Thyroid gland (tissue), 4 donors: ENCODE measurements at regions not wholly inside any gene's neighbourhood (a gene's known extent, or its start where the extent isn't known, plus 50 kb on each side); places are given as distances from the start of the nearest gene placed in this dataset.

ENCODE experiments used
- DNase-seq, 2 donors: peaks; one replicate each; pipeline ENCODE4 v3.0.0-alpha.2; 2019
- H3K27ac ChIP-seq, 3 donors: fragments of 200-600 bp; sonication (generic); 1 replicate in 2 of 3; 2 replicates in 1 of 3; pipeline ENCODE4 v1.5.1; 2016 to 2019; ENCODE audit warnings: mild to moderate bottlenecking in 1 of 3, moderate library complexity in 1 of 3
- H3K27me3 ChIP-seq: fragments of 200-600 bp; sonication (generic); one replicate; pipeline ENCODE4 v1.5.1; 2019
- H3K36me3 ChIP-seq, 2 donors: fragments of 200-600 bp; sonication (generic); one replicate each; pipeline ENCODE4 v1.5.1; 2016 to 2019
- H3K4me1 ChIP-seq, 2 donors: fragments of 200-600 bp; sonication (generic); one replicate each; pipeline ENCODE4 v1.5.1; 2017 to 2019
- H3K4me3 ChIP-seq, 3 donors: fragments of 200-600 bp; sonication (generic); replicated peaks in 1 of 3; 1 replicate in 2 of 3; 2 replicates in 1 of 3; pipeline ENCODE4 v1.5.1; 2016; ENCODE audit warnings: mild to moderate bottlenecking in 1 of 3
- H3K9me3 ChIP-seq: fragments of 200-600 bp; sonication (generic); one replicate; pipeline ENCODE4 v1.5.1; 2017
- POLR2A ChIP-seq, 2 donors: fragments of 450-650 bp; IDR thresholded peaks; one replicate each; pipeline ENCODE4 v1.6.1; 2017; ENCODE audit warnings: antibody characterized with exemption in 2 of 2, mild to moderate bottlenecking in 2 of 2, moderate library complexity in 1 of 2
- WGBS, 2 donors: methylation state at CpG; one replicate each; pipeline ENCODE4 v1.1.5; 2017; 5-methylcytosine and 5-hydroxymethylcytosine counted together
- intact Hi-C: fragments of 100-400 bp; cut with DNase I; formaldehyde crosslinking; loops from one replicate; pipeline ENCODE4 v1.15.1; 2023
- TF ChIP-seq, protein P1 (sequence below), 6 experiments: fragments of 200-600 bp in 3 of 6; fragments of 450-650 bp in 3 of 6; sonication (generic) in 3 of 6; IDR thresholded peaks; one replicate each; pipeline ENCODE4 v1.5.1; 2016 to 2019; ENCODE audit warnings: antibody characterized with exemption in 6 of 6, mild to moderate bottlenecking in 2 of 6, inconsistent platforms in 1 of 6, moderate library complexity in 1 of 6

- Histone ChIP-seq H3K27me3 (no peaks in the 10 kb centered on the region), H3K27ac (no peak overlapping the region), H3K4me3 (no peak overlapping the region), H3K9me3 (no peaks in the 10 kb centered on the region), H3K36me3 (no peaks in the 10 kb centered on the region), H3K4me1 (peaks cover 13 to 20% of the 10 kb centered on the region in 2 donors)
- 90 to 94% methylated on average over 2 of the region's 2 CpGs for WGBS, 2 donors
- intact Hi-C loops, result no loop called here
- no peak for TF ChIP-seq POLR2A (IDR thresholded peaks at IDR 0.05)
- TF ChIP-seq, protein P1, sequence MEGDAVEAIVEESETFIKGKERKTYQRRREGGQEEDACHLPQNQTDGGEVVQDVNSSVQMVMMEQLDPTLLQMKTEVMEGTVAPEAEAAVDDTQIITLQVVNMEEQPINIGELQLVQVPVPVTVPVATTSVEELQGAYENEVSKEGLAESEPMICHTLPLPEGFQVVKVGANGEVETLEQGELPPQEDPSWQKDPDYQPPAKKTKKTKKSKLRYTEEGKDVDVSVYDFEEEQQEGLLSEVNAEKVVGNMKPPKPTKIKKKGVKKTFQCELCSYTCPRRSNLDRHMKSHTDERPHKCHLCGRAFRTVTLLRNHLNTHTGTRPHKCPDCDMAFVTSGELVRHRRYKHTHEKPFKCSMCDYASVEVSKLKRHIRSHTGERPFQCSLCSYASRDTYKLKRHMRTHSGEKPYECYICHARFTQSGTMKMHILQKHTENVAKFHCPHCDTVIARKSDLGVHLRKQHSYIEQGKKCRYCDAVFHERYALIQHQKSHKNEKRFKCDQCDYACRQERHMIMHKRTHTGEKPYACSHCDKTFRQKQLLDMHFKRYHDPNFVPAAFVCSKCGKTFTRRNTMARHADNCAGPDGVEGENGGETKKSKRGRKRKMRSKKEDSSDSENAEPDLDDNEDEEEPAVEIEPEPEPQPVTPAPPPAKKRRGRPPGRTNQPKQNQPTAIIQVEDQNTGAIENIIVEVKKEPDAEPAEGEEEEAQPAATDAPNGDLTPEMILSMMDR (IDR thresholded peaks at IDR 0.05), result no peak
- DNase-seq, result no peak
Observed at GRCh38 chr16:50899951-50900350, 158.1 kb downstream of the CYLD start.

DNA sequence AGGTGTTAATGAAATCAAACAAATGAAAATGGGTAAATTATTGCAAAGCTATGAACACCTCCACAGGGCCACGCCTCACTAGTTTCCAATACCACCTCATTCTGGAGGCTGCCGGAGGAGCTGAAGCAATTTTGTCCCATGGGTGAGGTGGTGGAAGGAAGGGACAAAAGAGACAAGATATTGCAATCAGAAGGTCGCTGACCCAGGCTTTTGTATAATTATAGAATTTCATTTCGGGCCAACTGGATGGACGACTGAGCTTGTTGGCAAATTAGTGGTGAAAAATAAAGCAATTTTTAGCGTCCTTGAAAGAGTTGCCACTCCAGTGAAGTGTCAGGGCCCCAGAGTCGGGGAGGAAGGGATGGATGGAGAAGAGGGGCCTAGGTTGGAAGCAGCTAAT, 147.9 kb downstream of the CYLD start:
- Histone ChIP-seq H3K4me3 (no peak overlapping the region), H3K27me3 (no peaks in the 10 kb centered on the region), H3K36me3 (no peaks in the 10 kb centered on the region), H3K9me3 (no peaks in the 10 kb centered on the region), H3K27ac (no peak overlapping the region), H3K4me1 (no peaks in the 10 kb centered on the region)
- 68 to 74% methylated on average over 7 of the region's 7 CpGs for WGBS, 2 donors
- no peak for DNase-seq
- no peak for TF ChIP-seq POLR2A (IDR thresholded peaks at IDR 0.05)
- TF ChIP-seq, protein P1 (IDR thresholded peaks at IDR 0.05), result no peak
- intact Hi-C loops, result no loop called here

DNA sequence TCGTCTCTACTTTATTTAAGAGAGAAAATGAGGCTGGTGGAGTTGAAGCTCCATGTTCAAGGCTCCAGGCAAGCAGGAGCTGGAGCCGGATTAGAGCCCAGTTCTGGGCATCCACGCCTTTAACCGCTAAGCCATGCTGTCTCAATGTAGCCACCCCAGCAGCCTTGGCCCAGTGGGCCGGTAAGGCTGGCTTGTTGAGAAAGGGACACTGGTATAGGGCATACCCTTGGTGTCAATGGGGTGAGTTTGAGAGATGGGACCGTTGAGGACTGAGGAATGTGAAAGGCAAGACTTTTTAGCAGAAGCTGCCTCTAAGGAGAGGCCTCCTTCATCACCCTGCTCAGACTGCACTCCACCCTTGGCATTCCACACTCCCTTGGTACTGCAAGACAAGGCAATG, 147.4 kb downstream of the CYLD start:
- Histone ChIP-seq H3K4me3 (no peak overlapping the region), H3K27ac (no peak overlapping the region), H3K9me3 (no peaks in the 10 kb centered on the region), H3K4me1 (no peaks in the 10 kb centered on the region), H3K27me3 (no peaks in the 10 kb centered on the region), H3K36me3 (no peaks in the 10 kb centered on the region)
- WGBS, 2 donors, result 86 to 90% methylated on average over 6 of the region's 6 CpGs
- DNase-seq, result no peak
- TF ChIP-seq, protein P1 (IDR thresholded peaks at IDR 0.05), result no peak
- TF ChIP-seq POLR2A (IDR thresholded peaks at IDR 0.05), result no peak
- intact Hi-C loops, result no loop called here

- Histone ChIP-seq H3K27me3 (no peaks in the 10 kb centered on the region), H3K9me3 (no peaks in the 10 kb centered on the region), H3K4me3 (no peak overlapping the region), H3K27ac (no peak overlapping the region), H3K36me3 (no peaks in the 10 kb centered on the region), H3K4me1 (no peaks in the 10 kb centered on the region)
- no peak for TF ChIP-seq POLR2A (IDR thresholded peaks at IDR 0.05)
- TF ChIP-seq, protein P1 (IDR thresholded peaks at IDR 0.05), result no peak
- intact Hi-C loops, result no loop called here
- WGBS, 2 donors, result 85 to 98% methylated on average over 9 of the region's 9 CpGs
- DNase-seq, result no peak
Observed at GRCh38 chr16:50888486-50889261, 146.8 kb downstream of the CYLD start.

GRCh38 chr16:50887500-50888298, 145.8 kb downstream of the CYLD start:
- no peaks in the 10 kb centered on the region for H3K9me3 ChIP-seq
- no peak for DNase-seq
- intact Hi-C loops, result no loop called here
- WGBS, 2 donors, result 83 to 93% methylated on average over 10 to 11 of the region's 11 CpGs
- no peak for TF ChIP-seq POLR2A (IDR thresholded peaks at IDR 0.05)
- TF ChIP-seq, protein P1 (IDR thresholded peaks at IDR 0.05), result no peak
- no peaks in the 10 kb centered on the region for H3K36me3 ChIP-seq
- H3K27me3 ChIP-seq, result no peaks in the 10 kb centered on the region
- no peak overlapping the region for H3K27ac ChIP-seq
- H3K4me1 ChIP-seq, result no peaks in the 10 kb centered on the region
- no peak overlapping the region for H3K4me3 ChIP-seq
